Immature natural killer cell (primary cell): ENCODE measurements at regions not wholly inside any gene's neighbourhood (a gene's known extent, or its start where the extent isn't known, plus 50 kb on each side); places are given as distances from the start of the nearest gene placed in this dataset.

ENCODE experiments used
- DNase-seq, 3 donors: peaks; one replicate each; pipeline ENCODE4 v3.0.0; 2022; ENCODE audit warnings: mixed read lengths in 1 of 3
- H3K27ac Mint-ChIP-seq, 6 donors: one replicate each; pipeline ENCODE4 v1.8.0; 2020; ENCODE audit warnings: mixed read lengths in 6 of 6, mild to moderate bottlenecking in 5 of 6, inconsistent platforms in 4 of 6, moderate library complexity in 3 of 6
- H3K27me3 Mint-ChIP-seq, 3 donors: one replicate each; pipeline ENCODE4 v1.8.0; 2020 to 2021; ENCODE audit warnings: low read depth in 3 of 3, mild to moderate bottlenecking in 3 of 3, mixed read lengths in 3 of 3, moderate library complexity in 3 of 3, inconsistent platforms in 1 of 3
- H3K36me3 Mint-ChIP-seq, 3 donors: one replicate each; pipeline ENCODE4 v1.8.0; 2020; ENCODE audit warnings: mixed read lengths in 3 of 3, inconsistent platforms in 2 of 3, mild to moderate bottlenecking in 2 of 3
- H3K4me1 Mint-ChIP-seq, 2 donors: one replicate each; pipeline ENCODE4 v1.8.0; 2020; ENCODE audit warnings: inconsistent platforms in 2 of 2, mild to moderate bottlenecking in 2 of 2, mixed read lengths in 2 of 2, moderate library complexity in 1 of 2
- H3K4me3 Mint-ChIP-seq, 5 donors: one replicate each; pipeline ENCODE4 v1.8.0; 2020; ENCODE audit warnings: mild to moderate bottlenecking in 5 of 5, mixed read lengths in 5 of 5, inconsistent platforms in 3 of 5, moderate library complexity in 3 of 5
- H3K9me3 Mint-ChIP-seq, 6 donors: one replicate each; pipeline ENCODE4 v1.8.0; 2020; ENCODE audit warnings: mild to moderate bottlenecking in 6 of 6, mixed read lengths in 6 of 6, inconsistent platforms in 4 of 6, moderate library complexity in 3 of 6

GRCh38 chr2:45259547-45260160, 250.4 kb upstream of the SIX2 start:
- H3K27me3 Mint-ChIP-seq, result peaks cover 0 to 2% (median 0%) of the 10 kb centered on the region in 3 donors
- H3K4me3 Mint-ChIP-seq, result no peak overlapping the region
- no peaks in the 10 kb centered on the region for H3K36me3 Mint-ChIP-seq
- H3K27ac Mint-ChIP-seq, result no peak overlapping the region
- no peaks in the 10 kb centered on the region for H3K4me1 Mint-ChIP-seq
- H3K9me3 Mint-ChIP-seq, result no peaks in the 10 kb centered on the region
- no peak for DNase-seq

- Mint-ChIP-seq H3K27me3 (peaks cover 0 to 2% (median 0%) of the 10 kb centered on the region in 3 donors), H3K36me3 (no peaks in the 10 kb centered on the region), H3K4me1 (no peaks in the 10 kb centered on the region), H3K27ac (no peak overlapping the region), H3K9me3 (no peaks in the 10 kb centered on the region), H3K4me3 (no peak overlapping the region)
- no peak for DNase-seq
Measured at GRCh38 chr2:45259138-45259537, 249.9 kb upstream of the SIX2 start.

- Mint-ChIP-seq H3K36me3 (no peaks in the 10 kb centered on the region), H3K27ac (no peak overlapping the region), H3K4me3 (no peak overlapping the region), H3K9me3 (no peaks in the 10 kb centered on the region), H3K4me1 (no peaks in the 10 kb centered on the region), H3K27me3 (peaks cover 0 to 2% (median 0%) of the 10 kb centered on the region in 3 donors)
- no peak for DNase-seq
Measured at GRCh38 chr2:45258311-45258710, 249.1 kb upstream of the SIX2 start.

GRCh38 chr2:45257820-45258219, 248.6 kb upstream of the SIX2 start:
- Mint-ChIP-seq H3K27me3 (peaks cover 0 to 2% (median 0%) of the 10 kb centered on the region in 3 donors), H3K4me1 (no peaks in the 10 kb centered on the region), H3K4me3 (no peak overlapping the region), H3K27ac (no peak overlapping the region), H3K9me3 (no peaks in the 10 kb centered on the region), H3K36me3 (no peaks in the 10 kb centered on the region)
- DNase-seq, result no peak

DNA sequence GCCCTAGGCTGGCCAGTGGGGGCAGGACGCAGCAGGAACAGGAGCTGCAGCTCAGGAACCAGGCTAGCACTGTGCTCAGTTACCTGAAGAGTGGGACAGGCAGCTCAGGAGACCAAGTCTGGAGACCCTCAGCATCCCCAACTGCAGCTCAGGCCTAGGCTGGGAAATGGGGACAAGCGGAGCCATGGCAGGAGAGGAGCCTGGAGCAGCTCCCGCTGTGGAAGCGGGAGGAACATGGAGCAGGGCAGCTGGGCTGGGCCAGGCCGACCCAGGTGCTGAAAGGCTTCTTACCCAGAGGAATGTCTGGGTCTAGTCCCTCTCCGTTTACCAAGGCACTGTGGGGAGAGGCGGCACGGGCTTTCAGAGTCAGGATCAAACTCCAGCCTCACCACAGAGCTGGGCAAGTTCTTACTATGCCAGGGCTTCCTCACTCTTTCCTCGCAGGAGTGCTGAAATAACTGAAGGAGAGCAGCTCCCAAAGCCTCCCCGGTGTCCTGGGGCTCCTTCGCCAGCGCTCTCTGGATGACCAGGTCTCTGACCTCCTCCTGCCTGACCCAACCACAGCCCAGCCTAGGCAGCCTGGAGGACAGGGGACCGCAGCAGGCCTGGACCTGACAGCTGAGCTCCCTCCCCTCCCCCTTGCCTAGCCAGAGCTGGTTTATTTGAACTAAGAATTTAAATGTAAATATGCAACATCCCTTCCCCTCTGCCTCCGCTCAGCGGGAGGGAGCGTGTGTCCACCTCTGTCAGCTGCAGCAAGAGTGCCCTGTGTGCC, 247.8 kb upstream of the SIX2 start:
- no peak overlapping the region for H3K27ac Mint-ChIP-seq
- H3K36me3 Mint-ChIP-seq, result no peaks in the 10 kb centered on the region
- no peak overlapping the region for H3K4me3 Mint-ChIP-seq
- no peaks in the 10 kb centered on the region for H3K9me3 Mint-ChIP-seq
- no peak for DNase-seq
- peaks cover 0 to 2% (median 0%) of the 10 kb centered on the region in 3 donors for H3K27me3 Mint-ChIP-seq
- H3K4me1 Mint-ChIP-seq, result no peaks in the 10 kb centered on the region

- H3K27ac Mint-ChIP-seq, result no peak overlapping the region
- H3K36me3 Mint-ChIP-seq, result no peaks in the 10 kb centered on the region
- peaks cover 0 to 2% (median 2%) of the 10 kb centered on the region in 3 donors for H3K27me3 Mint-ChIP-seq
- no peaks in the 10 kb centered on the region for H3K9me3 Mint-ChIP-seq
- H3K4me1 Mint-ChIP-seq, result no peaks in the 10 kb centered on the region
- no peak for DNase-seq
- no peak overlapping the region for H3K4me3 Mint-ChIP-seq
Measured at GRCh38 chr2:45256173-45256866, 247.1 kb upstream of the SIX2 start.

DNA sequence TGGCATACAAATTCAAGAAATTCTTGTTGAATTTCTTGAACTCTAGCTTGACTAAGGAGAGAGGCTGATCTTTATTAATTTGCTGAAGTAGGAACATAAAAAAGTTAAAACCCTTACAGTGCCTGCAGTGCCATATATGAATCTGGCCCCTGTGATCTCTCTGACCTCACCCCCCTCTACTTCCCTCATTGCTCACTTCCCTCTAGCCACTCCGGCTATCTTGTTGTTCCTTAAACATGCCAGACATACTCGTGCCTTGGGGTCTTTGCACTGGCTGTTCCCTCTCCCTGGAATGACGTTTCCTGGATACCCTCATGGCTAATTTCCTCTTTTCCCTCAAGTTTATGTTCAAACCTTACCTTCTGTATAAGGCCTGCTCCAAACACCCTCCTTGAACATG, 246.3 kb upstream of the SIX2 start:
- H3K9me3 Mint-ChIP-seq, result no peaks in the 10 kb centered on the region
- H3K36me3 Mint-ChIP-seq, result no peaks in the 10 kb centered on the region

GRCh38 chr2:45254025-45254424, 244.8 kb upstream of the SIX2 start:
- Mint-ChIP-seq H3K27ac (no peak overlapping the region), H3K27me3 (peaks cover 2 to 4% (median 3%) of the 10 kb centered on the region in 3 donors), H3K9me3 (peaks cover 0 to 1% (median 0%) of the 10 kb centered on the region in 6 donors), H3K36me3 (no peaks in the 10 kb centered on the region), H3K4me3 (no peak overlapping the region), H3K4me1 (no peaks in the 10 kb centered on the region)
- no peak for DNase-seq

More for the DNA sequence above, 246.3 kb upstream of the SIX2 start:
- no peak for DNase-seq
- no peak overlapping the region for H3K27ac Mint-ChIP-seq
- peaks cover 0 to 4% (median 2%) of the 10 kb centered on the region in 3 donors for H3K27me3 Mint-ChIP-seq
- no peak overlapping the region for H3K4me3 Mint-ChIP-seq
- no peaks in the 10 kb centered on the region for H3K4me1 Mint-ChIP-seq

DNA sequence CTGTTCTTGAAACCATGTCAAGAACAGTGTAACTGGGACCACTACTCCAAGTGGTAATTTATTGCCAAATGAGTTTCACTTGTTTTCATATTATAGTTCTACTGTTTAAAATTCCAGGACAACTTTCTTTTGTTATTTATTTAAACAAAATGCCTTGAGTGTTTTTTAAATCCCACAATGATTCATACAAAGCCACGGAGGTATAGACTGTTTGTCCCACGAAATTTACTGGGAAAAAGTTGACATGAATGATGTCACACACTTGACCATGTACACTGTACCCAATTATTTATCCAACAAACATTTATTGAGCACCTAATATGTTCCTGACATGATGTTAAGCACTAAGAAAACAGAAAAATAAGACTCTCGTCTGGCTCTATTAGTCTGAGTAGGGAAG, 243.9 kb upstream of the SIX2 start:
- H3K27ac Mint-ChIP-seq, result no peak overlapping the region
- peaks cover 0 to 4% (median 0%) of the 10 kb centered on the region in 6 donors for H3K9me3 Mint-ChIP-seq
- no peak overlapping the region for H3K4me3 Mint-ChIP-seq
- H3K36me3 Mint-ChIP-seq, result no peaks in the 10 kb centered on the region
- H3K4me1 Mint-ChIP-seq, result no peaks in the 10 kb centered on the region
- peaks cover 2 to 3% (median 2%) of the 10 kb centered on the region in 3 donors for H3K27me3 Mint-ChIP-seq
- no peak for DNase-seq

- Mint-ChIP-seq H3K9me3 (peaks cover 0 to 5% (median 0%) of the 10 kb centered on the region in 6 donors), H3K27me3 (peaks cover 2 to 8% (median 6%) of the 10 kb centered on the region in 3 donors), H3K4me1 (no peaks in the 10 kb centered on the region), H3K27ac (no peak overlapping the region), H3K36me3 (no peaks in the 10 kb centered on the region), H3K4me3 (no peak overlapping the region)
- DNase-seq, result no peak
Measured at GRCh38 chr2:45250176-45250575, 240.9 kb upstream of the SIX2 start.

DNA sequence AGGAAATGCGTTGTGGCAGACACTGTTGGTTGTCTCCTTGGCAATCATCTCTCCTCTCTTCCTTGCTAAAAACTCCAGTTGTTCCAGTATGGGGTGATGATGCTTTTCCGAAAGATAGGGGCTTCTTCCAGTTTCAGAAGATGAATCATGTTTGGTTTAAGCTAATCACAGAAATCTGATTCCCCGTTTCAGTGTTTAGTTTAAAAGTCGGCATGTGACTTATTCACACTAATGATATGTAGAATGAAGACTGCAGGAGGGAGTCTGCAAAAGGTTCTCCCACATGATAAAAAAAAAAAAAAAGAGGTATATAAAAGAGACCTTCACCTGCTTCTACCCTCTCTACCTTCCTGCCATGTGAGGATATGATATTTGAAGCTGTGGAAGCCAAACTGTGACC, 239.0 kb upstream of the SIX2 start:
- no peaks in the 10 kb centered on the region for H3K36me3 Mint-ChIP-seq
- peaks cover 2 to 8% (median 6%) of the 10 kb centered on the region in 3 donors for H3K27me3 Mint-ChIP-seq
- H3K4me1 Mint-ChIP-seq, result no peaks in the 10 kb centered on the region
- H3K27ac Mint-ChIP-seq, result no peak overlapping the region
- peaks cover 0 to 5% (median 0%) of the 10 kb centered on the region in 6 donors for H3K9me3 Mint-ChIP-seq
- H3K4me3 Mint-ChIP-seq, result no peak overlapping the region
- DNase-seq, result no peak

GRCh38 chr2:45244928-45245327, 235.7 kb upstream of the SIX2 start:
- peaks cover 4 to 7% (median 4%) of the 10 kb centered on the region in 3 donors for H3K27me3 Mint-ChIP-seq
- no peak overlapping the region for H3K27ac Mint-ChIP-seq
- no peak for DNase-seq
- H3K36me3 Mint-ChIP-seq, result no peaks in the 10 kb centered on the region
- H3K4me1 Mint-ChIP-seq, result no peaks in the 10 kb centered on the region
- H3K4me3 Mint-ChIP-seq, result no peak overlapping the region
- peaks cover 0 to 5% (median 0%) of the 10 kb centered on the region in 6 donors for H3K9me3 Mint-ChIP-seq

DNA sequence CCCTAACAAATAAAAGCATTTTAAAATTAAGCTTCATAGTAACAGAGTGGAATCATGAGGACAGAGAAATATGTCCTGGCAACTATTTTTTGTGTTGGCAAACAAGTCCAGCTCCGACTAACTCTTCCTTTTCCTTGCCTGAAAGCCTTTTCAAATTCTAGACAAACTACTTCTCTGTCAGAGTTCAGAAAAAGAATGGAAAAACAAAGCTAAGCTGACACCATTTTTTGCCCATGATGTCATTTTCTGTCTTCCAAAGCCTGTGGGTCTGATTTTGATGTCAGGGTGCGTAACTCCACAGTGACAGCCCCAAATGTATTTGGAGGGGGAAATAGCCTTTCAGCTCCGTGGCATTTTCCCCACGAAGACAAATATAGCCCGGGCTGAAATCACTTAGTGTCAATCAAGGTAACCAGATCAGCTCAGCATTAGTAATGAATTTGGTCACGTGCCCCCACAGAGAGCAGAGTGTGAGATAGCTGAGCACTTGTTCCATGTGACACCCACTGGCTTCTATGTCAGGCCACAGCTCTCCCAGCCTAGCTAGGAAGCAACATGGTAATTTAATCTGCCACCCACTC, 233.0 kb upstream of the SIX2 start:
- no peaks in the 10 kb centered on the region for H3K9me3 Mint-ChIP-seq
- H3K4me1 Mint-ChIP-seq, result no peaks in the 10 kb centered on the region
- no peak overlapping the region for H3K27ac Mint-ChIP-seq
- no peak overlapping the region for H3K4me3 Mint-ChIP-seq
- H3K27me3 Mint-ChIP-seq, result peaks cover under 1 to 10% (median 2%) of the 10 kb centered on the region in 3 donors
- no peaks in the 10 kb centered on the region for H3K36me3 Mint-ChIP-seq
- no peak for DNase-seq

- DNase-seq, result no peak
- Mint-ChIP-seq H3K36me3 (no peaks in the 10 kb centered on the region), H3K9me3 (no peaks in the 10 kb centered on the region), H3K27me3 (peaks cover 0 to 16% (median 3%) of the 10 kb centered on the region in 3 donors), H3K27ac (no peak overlapping the region), H3K4me1 (no peaks in the 10 kb centered on the region), H3K4me3 (no peak overlapping the region)
Measured at GRCh38 chr2:45241061-45241561, 231.9 kb upstream of the SIX2 start.
